ENCODE measurements at regions not wholly inside any gene's neighbourhood (a gene's known extent, or its start where the extent isn't known, plus 50 kb on each side); places are given as distances from the start of the nearest gene placed in this dataset.

- Histone ChIP-seq H3K27ac (ENCODE audit: low read depth in 1 of 2, low read length in 2 of 2) (peak overlapping the region in 1 of 2 donors; percentile 50), H3K4me1 (ENCODE audit: control insufficient read depth in 1 of 2, insufficient read depth in 2 of 2, low read length in 2 of 2) (peaks cover 23 to 28% of the 10 kb centered on the region in 2 donors), H4K20me1 (ENCODE audit: insufficient read depth, low read length) (no peaks in the 10 kb centered on the region), H3K79me2 (ENCODE audit: insufficient read depth, low read length) (no peaks in the 10 kb centered on the region), H3K9me3 (replicated peaks in 1 of 2; ENCODE audit: control insufficient read depth in 1 of 2, insufficient read depth in 1 of 2, low read length in 2 of 2) (no peaks in the 10 kb centered on the region), H3K4me3 (replicated peaks in 1 of 3; ENCODE audit: low read depth in 2 of 3, low read length in 3 of 3) (no peak overlapping the region), H3K9ac (ENCODE audit: insufficient read depth, low read length, poor library complexity, severe bottlenecking) (peak overlapping the region; percentile 18), H3K36me3 (replicated peaks in 1 of 2; ENCODE audit: control insufficient read depth in 1 of 2, insufficient read depth in 2 of 2, low read length in 2 of 2) (no peaks in the 10 kb centered on the region), H3K4me2 (replicated peaks; ENCODE audit: extremely low read depth, low read length, poor library complexity, severe bottlenecking) (no peak overlapping the region), H3K27me3 (ENCODE audit: control insufficient read depth in 2 of 2, insufficient read depth in 2 of 2, low read length in 2 of 2) (no peaks in the 10 kb centered on the region), H2AFZ (ENCODE audit: insufficient read depth, low read depth, low read length, poor library complexity, severe bottlenecking) (peak overlapping the region; percentile 82)
- H3K27me3 Mint-ChIP-seq (ENCODE audit: low read depth in 3 of 3): peaks cover 2 to 4% (median 3%) of the 10 kb centered on the region in 3 donors
- no peaks in the 10 kb centered on the region for H3K36me3 Mint-ChIP-seq
- no peak for TF ChIP-seq CTCF (IDR thresholded peaks at IDR 0.05)
- H3K27ac Mint-ChIP-seq: no peak overlapping the region
- no peak overlapping the region for H3K4me3 Mint-ChIP-seq
- peaks cover 31% of the 10 kb centered on the region for H3K4me1 Mint-ChIP-seq
- peaks cover 0 to 5% (median 2%) of the 10 kb centered on the region in 7 donors for H3K9me3 Mint-ChIP-seq
- 90% methylated on average over 14 of the region's 20 CpGs for WGBS (ENCODE audit: insufficient coverage)
- intact Hi-C loops (cut with micrococcal nuclease): no loop called here
- no peak for DNase-seq
These were observed 72.6 kb upstream of the CLDN5 start for GRCh38 chr22:19596680-19597398.

GRCh38 chr22:19597399-19597735 lies 73.2 kb upstream of the CLDN5 start:
- Histone ChIP-seq H2AFZ (ENCODE audit: insufficient read depth, low read depth, low read length, poor library complexity, severe bottlenecking) (peak overlapping the region; percentile 82), H3K27me3 (ENCODE audit: control insufficient read depth in 2 of 2, insufficient read depth in 2 of 2, low read length in 2 of 2) (no peaks in the 10 kb centered on the region), H3K4me1 (ENCODE audit: control insufficient read depth in 1 of 2, insufficient read depth in 2 of 2, low read length in 2 of 2) (peaks cover 23 to 28% of the 10 kb centered on the region in 2 donors), H4K20me1 (ENCODE audit: insufficient read depth, low read length) (no peaks in the 10 kb centered on the region), H3K4me2 (replicated peaks; ENCODE audit: extremely low read depth, low read length, poor library complexity, severe bottlenecking) (no peak overlapping the region), H3K36me3 (replicated peaks in 1 of 2; ENCODE audit: control insufficient read depth in 1 of 2, insufficient read depth in 2 of 2, low read length in 2 of 2) (no peaks in the 10 kb centered on the region), H3K27ac (ENCODE audit: low read depth in 1 of 2, low read length in 2 of 2) (peak overlapping the region in 1 of 2 donors; percentile 50), H3K4me3 (replicated peaks in 1 of 3; ENCODE audit: low read depth in 2 of 3, low read length in 3 of 3) (no peak overlapping the region), H3K79me2 (ENCODE audit: insufficient read depth, low read length) (no peaks in the 10 kb centered on the region), H3K9ac (ENCODE audit: insufficient read depth, low read length, poor library complexity, severe bottlenecking) (no peak overlapping the region), H3K9me3 (replicated peaks in 1 of 2; ENCODE audit: control insufficient read depth in 1 of 2, insufficient read depth in 1 of 2, low read length in 2 of 2) (no peaks in the 10 kb centered on the region)
- H3K9me3 Mint-ChIP-seq: peaks cover 0 to 5% (median 2%) of the 10 kb centered on the region in 7 donors
- no peak overlapping the region for H3K4me3 Mint-ChIP-seq
- no peak for TF ChIP-seq CTCF (IDR thresholded peaks at IDR 0.05)
- H3K36me3 Mint-ChIP-seq: no peaks in the 10 kb centered on the region
- 71% methylated on average over 4 of the region's 7 CpGs for WGBS (ENCODE audit: insufficient coverage)
- no peak for DNase-seq
- intact Hi-C loops (cut with micrococcal nuclease): no loop called here
- H3K4me1 Mint-ChIP-seq: peaks cover 31% of the 10 kb centered on the region
- peaks cover 2 to 6% (median 3%) of the 10 kb centered on the region in 3 donors for H3K27me3 Mint-ChIP-seq (ENCODE audit: low read depth in 3 of 3)
- peak overlapping the region in 3 of 7 donors; percentile 25 to 63 (median 62) for H3K27ac Mint-ChIP-seq
